HCT116 (cell line): ENCODE measurements at regions not wholly inside any gene's neighbourhood (a gene's known extent, or its start where the extent isn't known, plus 50 kb on each side); places are given as distances from the start of the nearest gene placed in this dataset.

ENCODE experiments used
- ATAC-seq: fragments of 200-7000 bp; cut with Tn5 transposase; 2 replicates; pipeline ENCODE4 v1.9.1; 2020; ENCODE audit warnings: mild to moderate bottlenecking, moderate library complexity
- BruUV-seq: library from RNA; stranded (reverse); fragments of 400-500 nt; replicated peaks from 2 replicates; lab custom pipeline; 2021; lab: Mats Ljungman, UMichigan
- CTCF ChIA-PET: fragments of 300-600 bp; sonication (Branson Sonifier 250); formaldehyde crosslinking; loops from one replicate; lab custom pipeline; 2021; ENCODE audit warnings: antibody characterized with exemption; lab: Charles Lee
- POLR2A ChIA-PET: fragments of 300-600, 350-600 bp; sonication (Branson Sonifier 250); formaldehyde crosslinking; loops from one replicate; lab custom pipeline; 2021; ENCODE audit warnings: antibody characterized with exemption; lab: Charles Lee
- RAD21 ChIA-PET, 2 experiments: fragments of 300-600 bp; sonication (Branson Sonifier 250); formaldehyde crosslinking; loops; one replicate each; lab custom pipeline; 2023; ENCODE audit warnings: low total read pairs in 2 of 2; ENCODE audit not compliant: uncharacterized antibody in 2 of 2, unreplicated experiment in 2 of 2, low non-redundant PET in 1 of 2; lab: Charles Lee
- DNase-seq: peaks from one replicate; pipeline ENCODE4 v3.0.0-alpha.2; 2010; ENCODE audit warnings: low read depth, low spot score
- H2AFZ ChIP-seq: fragments of 200-600 bp; shearing (Covaris generic), sonication (generic); 2 replicates; pipeline ENCODE4 v1.6.1; 2017; ENCODE audit warnings: low read depth, mixed run types, mixed read lengths, antibody characterized with exemption, low read length; ENCODE audit not compliant: poor library complexity, severe bottlenecking
- H3K27ac ChIP-seq: 2 replicates; pipeline ENCODE4 v1.5.1; 2012; ENCODE audit warnings: low read depth, low read length
- H3K27me3 ChIP-seq: fragments of 200-600 bp; sonication (generic); 2 replicates; pipeline ENCODE4 v1.6.1; 2016; ENCODE audit warnings: mixed run types, low read length, mixed read lengths; ENCODE audit not compliant: insufficient read depth
- H3K36me3 ChIP-seq, 2 experiments: fragments of 200-500 bp in 1 of 2; fragments of 200-600 bp in 1 of 2; sonication (Bioruptor generic) in 1 of 2; sonication (generic) in 1 of 2; 2 replicates each; pipeline versions ENCODE4 v1.5.1 to v1.6.1; 2014 to 2016; ENCODE audit warnings: low read length in 2 of 2, inconsistent platforms in 1 of 2, mixed read lengths in 1 of 2, mixed run types in 1 of 2; ENCODE audit not compliant: insufficient read depth in 2 of 2, control insufficient read depth in 1 of 2
- H3K4me1 ChIP-seq, 2 experiments: fragments of 200-600 bp in 1 of 2; sonication (generic) in 1 of 2; 2 replicates each; pipeline versions ENCODE4 v1.5.1 to v1.6.1; 2012 to 2017; ENCODE audit warnings: low read length in 2 of 2, inconsistent platforms in 1 of 2, mild to moderate bottlenecking in 1 of 2, mixed read lengths in 1 of 2, mixed run types in 1 of 2, moderate library complexity in 1 of 2; ENCODE audit not compliant: insufficient read depth in 2 of 2, control insufficient read depth in 1 of 2
- H3K4me2 ChIP-seq: fragments of 200-600 bp; sonication (generic); 2 replicates; pipeline ENCODE4 v1.6.1; 2017; ENCODE audit warnings: mixed run types, low read length, mixed read lengths
- H3K4me3 ChIP-seq, 2 experiments: fragments of 200-600 bp in 1 of 2; sonication (generic) in 1 of 2; replicated peaks in 1 of 2; 2 replicates each; pipeline ENCODE4 v1.5.1; 2011 to 2016; ENCODE audit warnings: low read length in 2 of 2, control low read depth in 1 of 2, low read depth in 1 of 2, mild to moderate bottlenecking in 1 of 2, mixed read lengths in 1 of 2, mixed run types in 1 of 2
- H3K79me2 ChIP-seq: fragments of 200-600 bp; sonication (generic); 2 replicates; pipeline ENCODE4 v1.6.1; 2017; ENCODE audit warnings: mild to moderate bottlenecking, mixed run types, low read length, moderate library complexity, mixed read lengths; ENCODE audit not compliant: insufficient read depth
- H3K9ac ChIP-seq: fragments of 200-600 bp; sonication (generic); 2 replicates; pipeline ENCODE4 v1.6.1; 2016; ENCODE audit warnings: low read length, mixed read lengths
- H3K9me2 ChIP-seq: fragments of 200-600 bp; sonication (generic), shearing (Covaris generic); 2 replicates; pipeline ENCODE4 v1.6.1; 2017; ENCODE audit warnings: mixed run types, mild to moderate bottlenecking, moderate library complexity; ENCODE audit not compliant: insufficient read depth
- H3K9me3 ChIP-seq, 2 experiments: fragments of 200-500 bp in 1 of 2; fragments of 200-600 bp in 1 of 2; sonication (Bioruptor generic) in 1 of 2; sonication (generic) in 1 of 2; 2 replicates each; pipeline ENCODE4 v1.6.1; 2014 to 2017; ENCODE audit warnings: low read length in 2 of 2, mixed read lengths in 2 of 2, inconsistent platforms in 1 of 2, low read depth in 1 of 2, mild to moderate bottlenecking in 1 of 2, mixed run types in 1 of 2, moderate library complexity in 1 of 2; ENCODE audit not compliant: control insufficient read depth in 1 of 2, insufficient read depth in 1 of 2
- H4K20me1 ChIP-seq: fragments of 200-600 bp; sonication (generic), shearing (Covaris generic); 2 replicates; pipeline ENCODE4 v1.6.1; 2017; ENCODE audit warnings: mixed run types, mild to moderate bottlenecking, moderate library complexity; ENCODE audit not compliant: insufficient read depth
- CEBPB ChIP-seq: IDR thresholded peaks from 2 replicates; pipeline ENCODE4 v1.6.1; 2012; ENCODE audit warnings: low read depth
- EGR1 ChIP-seq: IDR thresholded peaks from 2 replicates; pipeline ENCODE4 v1.6.1; 2012; ENCODE audit warnings: low read depth
- ELF1 ChIP-seq: IDR thresholded peaks from 2 replicates; pipeline ENCODE4 v1.6.1; 2012; ENCODE audit warnings: low read depth, borderline replicate concordance
- EZH2 ChIP-seq: fragments of 200-600 bp; sonication (generic); IDR thresholded peaks from 2 replicates; pipeline ENCODE4 v1.6.1; 2017; ENCODE audit warnings: antibody characterized with exemption, mixed run types
- EZH2phosphoT487 ChIP-seq: fragments of 200-600 bp; IDR thresholded peaks from 2 replicates; pipeline ENCODE4 v1.6.1; 2018; ENCODE audit warnings: antibody characterized with exemption, borderline replicate concordance
- JUND ChIP-seq: IDR thresholded peaks from 2 replicates; pipeline ENCODE4 v1.6.1; 2012
- POLR2A ChIP-seq: IDR thresholded peaks from 2 replicates; pipeline ENCODE4 v1.7.0; 2011; ENCODE audit warnings: borderline replicate concordance; ENCODE audit not compliant: insufficient read depth, insufficient read length; ENCODE audit errors: extremely low read depth
- POLR2AphosphoS5 ChIP-seq: IDR thresholded peaks from 2 replicates; pipeline ENCODE4 v1.6.1; 2011; ENCODE audit warnings: mild to moderate bottlenecking, low read depth, low read length, moderate library complexity
- RAD21 ChIP-seq: IDR thresholded peaks from 2 replicates; pipeline ENCODE4 v1.6.1; 2012; ENCODE audit warnings: low read depth, mild to moderate bottlenecking
- SP1 ChIP-seq: IDR thresholded peaks from 2 replicates; pipeline ENCODE4 v1.6.1; 2012; ENCODE audit warnings: low read depth
- TCF7L2 ChIP-seq: IDR thresholded peaks from 2 replicates; pipeline ENCODE4 v1.7.0; 2011; ENCODE audit warnings: borderline replicate concordance, inconsistent platforms; ENCODE audit not compliant: insufficient read depth, insufficient read length; ENCODE audit errors: extremely low read depth
- YY1 ChIP-seq: IDR thresholded peaks from 2 replicates; pipeline ENCODE4 v1.6.1; 2011; ENCODE audit warnings: low read length, low read depth, moderate library complexity, mild to moderate bottlenecking; ENCODE audit not compliant: insufficient replicate concordance; ENCODE audit errors: extremely low read depth
- ZNF274 ChIP-seq: fragments of 200-500 bp; sonication (Bioruptor generic); IDR thresholded peaks from 2 replicates; pipeline ENCODE4 v1.6.1; 2014; ENCODE audit warnings: mild to moderate bottlenecking, low read depth, low read length, inconsistent platforms
- intact Hi-C: fragments of 100-400 bp; cut with micrococcal nuclease; formaldehyde crosslinking; loops from 2 replicates; pipeline ENCODE4 v1.10.0; 2022
- TF ChIP-seq, protein P1 (sequence below): IDR thresholded peaks from 2 replicates; pipeline ENCODE4 v1.6.1; 2012; ENCODE audit warnings: low read depth
- TF ChIP-seq, protein P2 (sequence below): IDR thresholded peaks from 2 replicates; pipeline ENCODE4 v1.6.1; 2011; ENCODE audit warnings: mild to moderate bottlenecking, low read length, moderate library complexity; ENCODE audit not compliant: insufficient replicate concordance; ENCODE audit errors: extremely low read depth
- TF ChIP-seq, protein P3 (sequence below): IDR thresholded peaks from 2 replicates; pipeline ENCODE4 v1.6.1; 2012

DNA sequence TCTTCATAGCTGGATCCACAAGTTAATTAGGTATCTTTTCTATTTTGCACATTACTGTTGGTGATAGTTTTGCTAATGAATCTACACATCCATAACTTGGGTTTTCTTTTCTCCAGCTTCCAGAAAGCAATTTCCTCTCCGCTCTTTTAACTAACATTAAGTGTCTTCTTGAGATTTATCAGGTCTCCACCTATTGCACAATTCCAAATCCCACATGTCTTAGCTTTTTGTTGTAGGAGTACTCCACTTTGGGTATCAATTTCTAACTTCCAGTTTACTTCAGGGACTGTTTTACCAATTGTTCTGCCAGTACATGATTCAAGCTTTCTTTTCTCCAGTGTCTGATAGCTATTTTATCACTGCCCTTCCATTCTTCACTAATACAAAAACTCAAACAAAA, 129.6 kb downstream of the OLFM4 start:
- no peak overlapping the region for H3K27ac ChIP-seq
- CTCF ChIA-PET: no interaction called here
- H3K36me3 ChIP-seq: no peaks in the 10 kb centered on the region
- BruUV-seq: no TSS peak
- no peaks in the 10 kb centered on the region for H3K79me2 ChIP-seq
- ATAC-seq: no peak
- intact Hi-C loops: no loop called here
- H4K20me1 ChIP-seq: no peaks in the 10 kb centered on the region
- 0 out of 4 replicates have a peak, but pooled peaks cover 4 to 7% of the 10 kb centered on the region in 2 experiments for H3K9me3 ChIP-seq
- RAD21 ChIA-PET: no interaction called here
- no peaks in the 10 kb centered on the region for H3K27me3 ChIP-seq
- no peaks in the 10 kb centered on the region for H3K4me1 ChIP-seq
- H3K9me2 ChIP-seq: no peaks in the 10 kb centered on the region
- no peak overlapping the region for H2AFZ ChIP-seq
- POLR2A ChIA-PET: no interaction called here
- no peak overlapping the region for H3K4me2 ChIP-seq
- no peak overlapping the region for H3K9ac ChIP-seq
- no peak overlapping the region for H3K4me3 ChIP-seq
- TF ChIP-seq SP1 (no peak), POLR2AphosphoS5 (no peak)
- TF ChIP-seq, all 23 proteins: peak for 0
- no peak for DNase-seq

DNA sequence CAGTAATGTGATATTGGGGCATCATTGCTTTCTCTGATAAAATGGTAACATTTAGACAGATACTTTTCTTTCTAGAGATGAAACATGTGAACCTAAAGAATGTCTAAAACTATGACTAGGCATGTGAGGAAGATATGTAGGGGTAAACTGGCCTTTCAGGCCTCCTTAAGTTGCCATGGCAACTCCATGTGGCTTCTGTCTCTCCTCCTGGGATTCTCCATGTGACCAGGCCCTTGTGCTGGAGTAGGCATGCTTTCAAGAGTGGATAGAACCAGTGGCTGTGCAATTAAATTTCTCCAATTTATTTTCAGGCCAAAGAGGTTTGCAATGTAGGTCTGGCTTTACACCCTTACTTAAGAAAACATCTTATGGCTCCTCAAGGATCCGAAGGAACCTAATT, 130.8 kb downstream of the OLFM4 start:
- Histone ChIP-seq H3K36me3 (no peaks in the 10 kb centered on the region), H3K9me2 (no peaks in the 10 kb centered on the region), H3K4me2 (no peak overlapping the region), H3K27me3 (no peaks in the 10 kb centered on the region), H3K9me3 (0 out of 4 replicates have a peak, but pooled peaks cover 4% of the 10 kb centered on the region in 2 experiments), H3K4me1 (no peaks in the 10 kb centered on the region), H3K9ac (no peak overlapping the region), H4K20me1 (no peaks in the 10 kb centered on the region), H3K27ac (no peak overlapping the region), H3K4me3 (no peak overlapping the region), H2AFZ (no peak overlapping the region), H3K79me2 (no peaks in the 10 kb centered on the region)
- ChIA-PET RAD21 (no interaction called here), CTCF (no interaction called here), POLR2A (no interaction called here)
- no peak for DNase-seq
- TF ChIP-seq EGR1 (no peak), TCF7L2 (no peak), JUND (no peak), SP1 (no peak), ELF1 (no peak), POLR2AphosphoS5 (no peak), YY1 (no peak), CEBPB (no peak), RAD21 (no peak), ZNF274 (no peak), POLR2A (no peak), EZH2phosphoT487 (no peak), EZH2 (no peak)
- TF ChIP-seq, protein P1, sequence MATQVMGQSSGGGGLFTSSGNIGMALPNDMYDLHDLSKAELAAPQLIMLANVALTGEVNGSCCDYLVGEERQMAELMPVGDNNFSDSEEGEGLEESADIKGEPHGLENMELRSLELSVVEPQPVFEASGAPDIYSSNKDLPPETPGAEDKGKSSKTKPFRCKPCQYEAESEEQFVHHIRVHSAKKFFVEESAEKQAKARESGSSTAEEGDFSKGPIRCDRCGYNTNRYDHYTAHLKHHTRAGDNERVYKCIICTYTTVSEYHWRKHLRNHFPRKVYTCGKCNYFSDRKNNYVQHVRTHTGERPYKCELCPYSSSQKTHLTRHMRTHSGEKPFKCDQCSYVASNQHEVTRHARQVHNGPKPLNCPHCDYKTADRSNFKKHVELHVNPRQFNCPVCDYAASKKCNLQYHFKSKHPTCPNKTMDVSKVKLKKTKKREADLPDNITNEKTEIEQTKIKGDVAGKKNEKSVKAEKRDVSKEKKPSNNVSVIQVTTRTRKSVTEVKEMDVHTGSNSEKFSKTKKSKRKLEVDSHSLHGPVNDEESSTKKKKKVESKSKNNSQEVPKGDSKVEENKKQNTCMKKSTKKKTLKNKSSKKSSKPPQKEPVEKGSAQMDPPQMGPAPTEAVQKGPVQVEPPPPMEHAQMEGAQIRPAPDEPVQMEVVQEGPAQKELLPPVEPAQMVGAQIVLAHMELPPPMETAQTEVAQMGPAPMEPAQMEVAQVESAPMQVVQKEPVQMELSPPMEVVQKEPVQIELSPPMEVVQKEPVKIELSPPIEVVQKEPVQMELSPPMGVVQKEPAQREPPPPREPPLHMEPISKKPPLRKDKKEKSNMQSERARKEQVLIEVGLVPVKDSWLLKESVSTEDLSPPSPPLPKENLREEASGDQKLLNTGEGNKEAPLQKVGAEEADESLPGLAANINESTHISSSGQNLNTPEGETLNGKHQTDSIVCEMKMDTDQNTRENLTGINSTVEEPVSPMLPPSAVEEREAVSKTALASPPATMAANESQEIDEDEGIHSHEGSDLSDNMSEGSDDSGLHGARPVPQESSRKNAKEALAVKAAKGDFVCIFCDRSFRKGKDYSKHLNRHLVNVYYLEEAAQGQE: no peak
- TF ChIP-seq, protein P2, sequence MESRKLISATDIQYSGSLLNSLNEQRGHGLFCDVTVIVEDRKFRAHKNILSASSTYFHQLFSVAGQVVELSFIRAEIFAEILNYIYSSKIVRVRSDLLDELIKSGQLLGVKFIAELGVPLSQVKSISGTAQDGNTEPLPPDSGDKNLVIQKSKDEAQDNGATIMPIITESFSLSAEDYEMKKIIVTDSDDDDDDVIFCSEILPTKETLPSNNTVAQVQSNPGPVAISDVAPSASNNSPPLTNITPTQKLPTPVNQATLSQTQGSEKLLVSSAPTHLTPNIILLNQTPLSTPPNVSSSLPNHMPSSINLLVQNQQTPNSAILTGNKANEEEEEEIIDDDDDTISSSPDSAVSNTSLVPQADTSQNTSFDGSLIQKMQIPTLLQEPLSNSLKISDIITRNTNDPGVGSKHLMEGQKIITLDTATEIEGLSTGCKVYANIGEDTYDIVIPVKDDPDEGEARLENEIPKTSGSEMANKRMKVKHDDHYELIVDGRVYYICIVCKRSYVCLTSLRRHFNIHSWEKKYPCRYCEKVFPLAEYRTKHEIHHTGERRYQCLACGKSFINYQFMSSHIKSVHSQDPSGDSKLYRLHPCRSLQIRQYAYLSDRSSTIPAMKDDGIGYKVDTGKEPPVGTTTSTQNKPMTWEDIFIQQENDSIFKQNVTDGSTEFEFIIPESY: no peak
- TF ChIP-seq, protein P3, sequence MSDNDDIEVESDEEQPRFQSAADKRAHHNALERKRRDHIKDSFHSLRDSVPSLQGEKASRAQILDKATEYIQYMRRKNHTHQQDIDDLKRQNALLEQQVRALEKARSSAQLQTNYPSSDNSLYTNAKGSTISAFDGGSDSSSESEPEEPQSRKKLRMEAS: no peak
- ATAC-seq: no peak
- intact Hi-C loops: no loop called here
- BruUV-seq: no TSS peak
